Lung microvascular endothelial cell (primary cell): ENCODE measurements at regions not wholly inside any gene's neighbourhood (a gene's known extent, or its start where the extent isn't known, plus 50 kb on each side); places are given as distances from the start of the nearest gene placed in this dataset.
A peak's percentile ranks its signal among the peaks of the same experiment; 100 is the strongest.
"Not testable (repeated sequence)": the region's sequence is repeated elsewhere in the genome, so short reads cannot be mapped to it uniquely, and the experiment has no call there.

Experiments used
- DNase-seq, 2 donors: peaks; one replicate each; pipeline versions ENCODE4 v3.0.0 to v3.0.0-alpha.2; 2010; ENCODE audit warnings: low read depth in 2 of 2

DNA sequence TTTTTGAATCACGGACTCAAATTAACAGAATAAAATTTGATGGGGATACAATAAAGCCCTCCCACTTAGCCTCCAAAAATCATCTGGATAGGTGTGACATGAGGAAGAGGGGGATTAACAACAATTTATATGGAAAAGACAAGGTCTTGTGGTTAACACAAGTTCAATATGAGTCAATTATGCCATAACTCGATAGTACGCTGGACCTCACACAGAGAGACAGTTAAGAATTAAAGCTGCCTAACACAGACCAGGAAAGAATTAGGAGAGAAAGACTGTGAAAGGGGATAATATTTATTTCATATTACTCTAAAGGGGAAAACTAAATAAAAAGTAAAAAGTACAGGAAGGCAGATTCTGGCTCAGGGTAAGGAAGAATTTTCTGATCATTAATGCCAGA, 243.7 kb upstream of the LYPLAL1 start:
- peak in 1 of 2 donors; percentile 42 for DNase-seq

DNA sequence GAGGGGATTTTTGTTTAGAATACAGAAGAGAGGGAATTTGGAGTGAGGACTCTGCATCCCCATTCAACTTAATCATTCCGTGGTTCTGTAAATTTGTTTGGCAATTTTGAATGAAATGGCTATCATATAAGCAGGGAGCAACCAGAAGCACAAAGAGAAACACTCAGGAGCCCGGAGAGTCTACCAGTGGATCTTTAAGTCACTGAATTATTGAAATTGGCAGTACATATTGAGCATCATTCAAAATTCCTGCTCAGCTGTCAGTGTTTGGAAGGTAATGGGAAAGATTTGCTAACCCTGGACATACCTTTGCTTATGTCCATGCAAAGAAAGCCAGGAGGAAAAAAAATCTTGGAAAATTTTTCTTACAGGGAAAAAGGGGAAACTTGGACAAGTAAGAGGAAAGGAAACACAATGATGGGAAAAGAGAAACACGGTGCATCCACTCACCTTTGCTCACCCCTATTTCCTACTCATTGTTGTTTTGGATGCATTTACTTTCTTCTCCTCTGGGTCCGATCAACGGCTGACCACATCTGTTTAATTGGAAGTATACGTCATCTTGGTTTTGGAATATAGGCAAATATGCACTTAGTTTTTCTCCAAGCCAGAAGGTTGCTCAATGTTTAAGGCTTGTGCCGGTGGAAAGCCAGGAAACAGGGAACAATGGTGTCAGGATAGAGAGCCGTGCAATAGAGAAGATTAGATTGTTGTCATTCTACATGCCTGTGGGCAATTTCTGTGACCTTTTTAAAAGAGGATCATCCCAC, 243.0 kb upstream of the LYPLAL1 start:
- peak; percentile 89 to 95 for DNase-seq

DNA sequence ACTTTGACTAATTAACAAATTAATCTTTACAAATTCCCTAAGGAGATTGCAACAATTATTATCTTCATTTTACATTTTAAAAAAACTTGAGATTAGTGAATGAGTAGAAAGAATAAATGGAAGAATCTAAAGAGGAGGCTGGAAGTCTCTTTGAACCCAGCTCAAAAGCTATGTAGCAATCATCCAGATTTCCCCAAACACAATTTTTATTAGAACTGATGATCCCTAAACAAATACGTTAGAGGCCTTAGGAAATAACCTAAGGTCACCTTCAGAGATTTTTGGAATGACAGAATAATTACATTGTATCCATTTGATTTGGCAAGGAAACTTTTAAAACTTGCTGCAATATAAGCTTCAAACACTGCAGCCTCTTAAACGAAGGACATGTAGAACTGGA, 242.4 kb upstream of the LYPLAL1 start:
- DNase-seq, result peak in 1 of 2 donors; percentile 21

DNA sequence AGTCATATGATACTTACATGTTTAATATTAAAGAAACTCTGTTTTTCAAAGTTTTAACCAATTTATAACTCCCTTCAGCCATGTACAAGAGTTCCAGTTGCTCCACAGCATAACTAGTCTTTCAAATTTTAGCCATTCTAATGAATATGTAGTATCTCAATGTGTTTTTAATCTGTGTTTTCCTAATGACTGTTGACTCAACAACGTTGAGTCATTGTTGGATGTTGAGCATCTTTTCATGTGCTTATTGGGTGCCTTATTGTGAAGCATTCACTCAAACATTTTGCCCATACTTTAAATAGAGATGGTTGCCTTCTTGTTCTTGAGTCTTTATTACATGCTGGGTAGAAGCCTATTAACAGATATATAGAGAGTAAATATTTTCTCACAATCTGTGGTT, 240.2 kb upstream of the LYPLAL1 start:
- no peak for DNase-seq

DNA sequence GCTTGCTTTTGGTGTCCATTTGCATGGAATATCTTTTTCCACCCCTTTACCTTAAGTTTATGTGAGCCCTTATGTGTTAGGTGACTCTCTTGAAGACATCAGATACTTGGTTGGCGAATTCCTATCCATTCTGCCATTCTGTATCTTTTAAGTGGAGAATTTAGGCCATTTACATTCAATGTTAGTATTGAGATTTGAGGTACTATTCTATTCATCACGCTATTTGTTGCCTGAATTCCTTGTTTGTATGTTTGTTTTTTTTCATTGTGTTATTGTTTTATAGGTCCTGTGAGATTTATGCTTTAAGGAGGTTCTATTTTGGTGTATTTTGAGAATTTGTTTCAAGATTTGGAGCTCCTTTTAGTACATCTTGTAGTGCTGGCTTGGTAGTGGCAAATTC, 238.3 kb upstream of the LYPLAL1 start:
- DNase-seq, result not testable (repeated sequence)

DNA sequence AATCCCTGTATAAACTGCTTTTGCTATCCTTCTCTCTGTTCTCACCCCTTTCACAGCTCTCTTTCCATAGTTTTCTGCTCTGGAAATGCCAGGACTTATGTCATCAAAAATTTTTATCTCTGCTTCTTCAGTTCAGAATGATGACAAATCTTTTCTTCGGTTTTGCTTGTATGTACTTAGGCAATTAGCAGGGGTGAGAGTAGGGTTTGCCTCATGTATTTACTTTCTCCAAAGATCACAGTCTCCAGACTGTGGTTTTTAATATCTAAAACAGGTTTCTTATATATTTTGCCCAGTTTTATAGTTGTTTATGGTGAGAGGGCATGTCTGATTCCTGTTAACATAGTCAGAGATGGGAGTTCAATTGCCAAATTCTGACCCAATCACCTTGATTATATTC, 235.4 kb upstream of the LYPLAL1 start:
- DNase-seq, result no peak

DNA sequence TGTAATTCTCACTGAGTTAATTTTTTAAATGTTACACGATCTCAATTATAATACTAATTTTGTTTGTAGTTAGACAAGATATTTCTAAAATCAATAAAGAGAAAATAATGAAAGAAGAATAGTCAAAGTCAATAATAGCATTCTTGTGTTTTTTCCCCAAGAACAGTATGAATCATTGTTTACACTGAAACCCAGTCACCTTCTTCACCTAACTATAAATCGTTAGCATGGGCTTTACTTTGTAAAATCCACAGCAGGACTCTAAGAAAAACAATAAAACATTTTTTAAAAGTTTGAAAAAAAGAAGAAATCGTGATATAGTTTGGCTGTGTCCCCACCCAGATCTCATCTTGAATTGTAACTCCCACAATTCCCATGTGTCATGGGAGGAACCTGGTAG, 234.6 kb upstream of the LYPLAL1 start:
- no peak for DNase-seq

DNA sequence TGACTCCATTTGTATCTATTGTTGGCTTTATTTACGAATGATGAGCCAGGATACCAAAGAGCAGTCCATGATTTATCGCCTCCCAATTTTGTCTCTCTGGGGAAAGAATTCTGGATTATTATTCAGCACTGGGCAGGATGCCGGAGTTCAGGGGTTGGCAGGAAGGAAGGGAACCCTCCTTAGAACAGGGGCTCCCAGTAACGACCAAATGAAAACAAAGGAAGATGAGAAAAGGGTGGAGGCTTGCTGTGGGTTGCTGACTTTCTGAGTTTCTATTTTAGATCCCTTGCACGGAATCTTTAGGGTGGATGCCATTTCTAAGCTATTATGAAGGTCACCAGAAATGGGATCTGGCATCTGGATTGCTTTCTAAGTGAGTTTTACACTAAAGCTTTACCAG, 231.2 kb upstream of the LYPLAL1 start:
- peak; percentile 83 to 86 for DNase-seq

DNA sequence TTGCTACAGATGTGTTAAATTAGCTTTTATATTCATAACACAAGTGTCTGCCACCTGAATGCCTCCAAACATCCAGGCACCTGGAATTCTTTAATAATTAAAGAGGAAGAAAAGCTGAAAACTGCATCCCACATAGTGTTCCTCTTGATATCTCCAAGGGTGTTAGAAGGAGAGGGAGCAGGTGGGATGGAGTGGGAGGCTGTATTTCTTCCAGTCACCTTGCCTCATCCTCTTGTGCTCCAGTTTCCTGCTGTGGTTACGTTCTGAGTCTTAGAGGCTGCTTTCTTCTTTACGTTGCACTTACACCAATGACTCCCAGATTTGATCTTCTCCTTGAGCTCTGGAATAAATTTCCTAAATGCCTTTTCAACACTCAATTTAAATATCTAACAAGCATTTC, 230.3 kb upstream of the LYPLAL1 start:
- no peak for DNase-seq

DNA sequence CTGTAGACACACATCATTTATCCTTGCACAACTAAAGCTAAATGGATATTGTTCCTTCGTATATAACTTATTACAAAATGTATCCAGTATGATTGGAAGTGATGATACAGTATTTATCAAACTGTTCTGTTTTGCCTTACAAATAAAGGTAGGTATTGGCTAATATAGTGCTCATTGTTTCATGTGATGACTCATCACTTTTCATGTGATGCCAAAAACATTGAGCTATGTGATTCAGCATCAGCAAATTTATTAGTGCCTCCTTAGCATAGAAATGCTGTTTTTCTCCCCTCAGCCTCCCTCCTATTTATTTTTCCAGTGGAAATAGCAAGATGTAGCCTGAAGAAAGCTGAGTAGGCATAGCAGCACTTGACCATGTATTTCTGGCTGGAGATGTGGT, 228.6 kb upstream of the LYPLAL1 start:
- peak; percentile 76 to 79 for DNase-seq

DNA sequence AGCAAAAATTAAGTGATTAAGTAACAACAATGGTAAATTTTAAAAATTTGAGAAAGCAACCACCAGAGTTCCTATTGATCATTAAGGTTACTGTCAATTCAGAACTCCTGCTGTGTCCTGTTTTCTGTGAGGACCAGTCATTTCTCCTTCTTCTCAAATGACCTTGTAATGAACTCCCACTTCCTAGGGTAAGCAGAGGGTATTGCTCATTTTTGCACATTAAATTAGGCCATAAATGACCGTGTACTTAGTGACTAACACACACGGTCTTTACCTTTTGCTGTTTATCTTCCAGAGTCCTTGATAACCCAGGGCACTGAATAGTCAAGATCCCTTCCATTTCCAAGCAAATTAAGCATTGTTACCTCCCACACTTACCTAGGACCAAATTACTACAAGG, 227.5 kb upstream of the LYPLAL1 start:
- no peak for DNase-seq

DNA sequence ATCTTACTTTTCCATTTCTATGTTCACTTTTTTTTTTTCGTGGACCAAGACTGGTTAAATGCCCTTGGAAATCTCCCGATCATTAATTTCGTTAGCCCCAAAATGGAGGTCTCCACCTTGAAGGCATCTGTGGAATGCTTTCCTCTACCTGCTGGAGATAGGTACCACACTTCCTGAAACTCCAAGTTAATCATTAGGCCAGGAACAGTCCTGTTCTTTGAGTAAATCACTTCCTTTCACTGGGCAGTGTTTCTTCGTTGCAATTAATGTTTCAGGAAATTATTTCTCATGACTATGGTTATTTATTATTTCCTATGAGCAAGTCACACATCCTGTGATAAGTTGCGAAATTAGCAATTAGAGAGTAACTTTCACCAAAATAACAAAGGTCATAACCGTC, 225.2 kb upstream of the LYPLAL1 start:
- DNase-seq, result peak in 1 of 2 donors; percentile 24

DNA sequence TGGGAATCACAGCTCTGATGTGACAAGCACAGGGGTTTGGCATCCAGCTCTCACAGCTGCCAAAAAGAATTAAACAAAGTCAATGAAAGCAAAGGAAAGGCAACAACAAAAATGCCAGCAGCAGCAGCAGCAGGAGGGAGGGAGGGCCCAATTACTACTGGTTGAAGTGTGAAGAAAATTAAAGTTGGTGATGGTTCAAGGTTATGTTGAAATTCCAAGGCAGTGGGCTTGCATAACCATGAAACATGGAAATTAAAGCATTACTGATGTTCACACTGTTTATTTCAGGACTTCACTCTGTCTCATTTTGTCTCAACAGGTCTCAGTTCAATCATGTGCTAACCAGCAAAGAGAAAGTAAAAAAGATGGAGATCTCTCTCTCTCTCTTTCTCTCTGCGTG, 220.3 kb upstream of the LYPLAL1 start:
- no peak for DNase-seq

DNA sequence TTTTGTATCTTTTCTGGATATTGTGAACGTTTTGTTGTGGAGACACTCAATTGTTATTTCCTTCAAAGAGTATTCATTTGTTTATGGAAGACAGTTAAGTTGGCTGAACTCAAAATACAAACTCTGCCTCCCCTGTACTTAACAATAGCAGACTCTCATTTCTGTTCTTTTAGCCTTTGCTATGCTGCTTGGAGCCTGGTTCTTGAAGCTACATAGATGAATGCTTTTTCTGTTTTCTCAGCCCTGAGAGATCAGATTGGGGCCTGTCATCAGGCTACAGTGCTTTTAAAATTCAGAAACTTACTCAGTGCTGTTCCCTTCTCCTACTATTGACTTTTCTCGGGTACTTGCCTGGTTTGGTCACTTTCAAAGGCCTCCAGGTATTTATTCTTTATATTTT, 215.7 kb upstream of the LYPLAL1 start:
- DNase-seq, result no peak

DNA sequence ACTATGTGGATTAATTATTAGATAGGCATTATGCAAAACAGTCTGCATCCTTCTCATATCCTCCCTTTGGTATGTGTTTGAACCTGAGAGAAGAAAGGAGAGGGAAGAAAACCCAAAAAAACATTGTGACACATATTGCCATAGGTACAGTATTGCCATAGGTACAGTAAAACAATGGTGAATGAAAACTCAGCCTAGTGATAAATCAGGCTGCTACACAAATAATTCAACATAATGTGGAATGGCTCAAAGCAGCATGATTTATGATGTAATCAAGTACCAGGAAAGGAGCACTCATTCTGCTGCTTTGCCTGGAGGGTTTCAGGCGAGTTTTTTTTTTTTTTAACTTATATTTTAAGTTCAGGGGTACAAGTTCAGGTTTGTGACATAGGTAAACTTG, 213.9 kb upstream of the LYPLAL1 start:
- DNase-seq, result no peak

DNA sequence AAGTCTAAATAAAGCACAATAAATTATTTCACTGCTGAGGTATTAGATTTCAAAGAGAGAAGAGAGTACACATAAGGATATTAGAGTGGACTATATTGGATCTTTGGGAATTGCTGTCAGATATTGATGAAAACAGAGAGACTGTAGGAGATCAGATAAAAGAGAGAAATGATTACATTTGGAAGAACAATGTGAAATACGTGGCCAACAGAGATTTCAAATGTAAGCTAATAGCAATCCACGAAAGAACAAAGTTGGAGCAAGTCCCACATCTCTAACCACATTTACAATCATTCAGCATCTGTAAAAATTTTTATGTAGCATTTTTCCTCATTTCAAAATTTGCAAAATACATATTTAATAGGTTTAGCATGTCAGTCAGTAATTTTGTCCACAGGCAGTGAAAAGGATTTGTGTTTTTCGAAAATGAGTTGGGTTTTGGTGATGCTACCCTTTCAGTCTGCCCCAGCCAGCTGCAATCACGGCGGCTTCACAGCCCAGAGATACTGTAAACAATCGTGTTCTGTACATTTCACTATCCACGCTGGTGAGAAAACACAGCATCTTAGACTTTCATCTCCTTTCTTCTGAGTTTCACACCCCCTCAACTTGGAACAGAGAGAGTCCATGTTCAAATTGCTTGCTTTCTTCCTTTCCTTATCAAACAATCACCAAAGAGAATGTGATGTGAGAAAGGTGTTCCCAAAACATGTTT, 209.1 kb upstream of the LYPLAL1 start:
- no peak for DNase-seq

DNA sequence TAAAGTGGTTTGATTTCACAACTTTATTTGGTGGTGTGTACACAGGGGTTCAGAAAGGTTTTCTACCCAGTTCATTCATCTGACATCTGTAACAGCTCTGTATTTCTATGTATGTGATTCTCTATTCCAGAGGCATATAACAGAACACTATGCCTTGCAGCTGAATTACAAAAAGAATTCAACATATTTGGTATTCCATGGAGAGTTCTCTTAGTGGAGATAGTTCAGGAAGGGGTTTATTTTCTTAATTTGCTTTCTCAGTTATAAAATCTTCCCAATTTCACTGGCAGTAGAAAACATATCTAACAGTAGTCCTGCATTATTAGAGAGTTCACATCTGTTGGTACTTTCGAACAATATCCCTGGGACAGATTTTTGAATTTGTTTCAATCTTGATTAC, 207.9 kb upstream of the LYPLAL1 start:
- no peak for DNase-seq

DNA sequence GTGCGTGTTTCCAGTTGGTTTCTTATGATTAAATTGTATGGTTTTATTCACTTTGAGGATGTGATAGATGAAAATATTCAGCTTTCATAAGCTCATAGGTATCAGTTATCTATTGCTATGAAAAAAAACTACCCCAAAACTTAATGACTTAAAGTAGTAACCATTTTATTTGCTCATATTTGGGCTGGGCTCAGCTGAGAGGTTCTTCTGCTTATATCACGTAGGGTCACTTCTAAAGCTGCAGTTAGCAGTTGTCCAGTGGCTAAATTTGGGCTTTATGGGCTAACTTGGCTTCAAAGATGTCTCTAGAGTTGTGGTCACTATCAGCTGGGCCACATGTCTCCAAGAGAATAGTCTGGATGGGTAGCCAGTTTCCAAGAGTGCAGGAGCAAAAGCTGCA, 206.4 kb upstream of the LYPLAL1 start:
- DNase-seq, result no peak

DNA sequence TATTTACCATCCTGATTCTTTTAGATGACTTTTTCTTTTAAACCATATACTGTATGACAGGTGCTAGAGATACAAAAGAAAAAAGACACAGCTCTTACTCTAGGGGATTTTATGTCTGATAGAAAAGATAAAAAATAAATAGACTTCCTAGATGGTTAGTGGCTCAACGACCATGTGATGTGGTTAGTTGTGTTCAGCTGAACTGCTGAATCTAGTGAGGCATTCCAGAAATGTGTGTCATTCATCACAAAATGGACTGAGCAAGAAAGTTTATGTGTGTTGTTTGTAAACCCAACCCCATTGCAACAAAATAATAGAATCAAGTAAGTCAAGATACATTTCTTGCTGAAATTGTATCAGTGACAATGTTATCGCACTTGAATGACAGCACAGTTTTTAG, 205.8 kb upstream of the LYPLAL1 start:
- DNase-seq, result no peak

DNA sequence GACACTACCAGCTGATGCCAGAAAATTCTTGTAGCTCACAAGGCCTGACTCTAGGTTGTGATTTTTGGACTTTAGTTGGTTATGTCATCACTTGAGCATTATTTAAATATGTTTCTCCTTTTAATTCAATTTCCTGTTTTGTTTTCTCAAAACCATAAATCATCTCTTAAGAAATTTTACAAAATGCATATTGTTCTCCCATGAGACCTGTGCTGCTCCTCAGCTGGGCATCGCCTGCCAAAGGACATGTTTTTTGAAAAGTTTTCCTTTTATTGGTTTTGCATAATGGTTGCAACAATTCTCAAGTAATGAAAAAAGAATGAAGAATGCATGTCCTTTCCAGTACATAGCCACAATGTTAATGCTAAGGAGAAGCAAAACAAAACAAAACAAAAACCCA, 204.7 kb upstream of the LYPLAL1 start:
- no peak for DNase-seq

DNA sequence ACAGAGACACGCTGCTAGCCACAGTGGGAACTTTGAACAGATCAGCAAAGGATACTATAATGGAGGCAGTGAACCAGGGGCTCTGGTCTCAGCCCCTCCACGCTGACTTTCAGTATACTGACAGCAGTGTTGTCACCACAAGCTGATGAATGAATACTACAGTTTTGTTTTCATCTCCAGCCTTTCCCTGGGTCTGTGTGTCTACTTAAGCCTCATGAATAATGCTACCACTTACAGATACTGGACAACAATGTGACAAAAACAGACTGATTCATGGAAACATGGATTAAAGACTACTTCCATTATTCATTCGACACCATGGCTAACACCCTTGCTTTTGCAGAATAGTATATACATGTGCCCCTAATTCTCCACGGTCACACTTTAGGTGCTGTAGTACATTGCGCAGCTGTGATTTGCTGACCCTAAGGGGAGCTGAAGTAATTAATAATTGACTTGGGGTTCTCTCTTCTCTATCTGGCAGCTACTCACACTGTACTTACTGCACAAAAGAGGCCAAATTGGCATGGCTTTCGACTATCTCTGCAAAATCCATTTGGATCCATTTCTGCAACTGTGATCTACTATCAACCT, 203.2 kb upstream of the LYPLAL1 start:
- no peak for DNase-seq

DNA sequence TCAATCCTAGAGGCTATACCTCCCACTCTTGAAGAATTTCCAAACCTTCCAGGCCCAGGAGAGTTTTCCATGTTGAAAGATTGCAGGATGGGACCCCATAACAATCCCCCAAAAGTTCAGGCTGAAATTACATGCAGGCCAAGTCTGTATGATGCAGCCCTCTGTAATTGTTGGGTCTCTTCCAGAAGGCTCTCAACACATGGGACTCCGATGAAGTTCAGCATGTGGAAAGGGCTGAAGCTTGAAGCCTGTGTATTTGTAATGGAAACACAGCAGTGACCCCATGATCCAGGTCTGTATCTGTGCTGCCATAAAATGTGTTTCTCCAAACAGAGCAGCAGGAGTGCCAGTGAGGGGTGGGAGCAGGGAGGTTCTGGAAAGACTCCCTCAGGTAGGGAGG, 202.5 kb upstream of the LYPLAL1 start:
- peak in 1 of 2 donors; percentile 55 for DNase-seq

DNA sequence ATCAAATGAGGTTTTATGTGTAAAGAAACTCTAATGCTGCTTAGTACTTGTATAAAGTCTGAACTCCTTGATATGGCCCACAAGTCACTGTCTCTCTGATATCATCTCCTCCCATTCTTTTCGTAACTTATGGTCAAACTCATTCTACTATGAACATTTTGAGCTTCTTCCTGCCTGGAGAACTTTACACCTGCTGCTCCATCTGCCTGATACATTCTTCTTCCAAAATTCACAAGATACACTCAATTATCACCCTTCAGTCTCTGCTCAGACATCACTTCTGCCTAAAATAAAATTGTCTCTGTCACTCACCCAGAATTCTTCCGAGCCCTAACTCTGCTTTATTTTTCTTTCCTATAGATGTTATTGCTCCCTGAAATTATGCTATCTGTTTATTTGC, 192.8 kb upstream of the LYPLAL1 start:
- DNase-seq, result no peak
